ENCODE measurements at regions not wholly inside any gene's neighbourhood (a gene's known extent, or its start where the extent isn't known, plus 50 kb on each side); places are given as distances from the start of the nearest gene placed in this dataset.

DNA sequence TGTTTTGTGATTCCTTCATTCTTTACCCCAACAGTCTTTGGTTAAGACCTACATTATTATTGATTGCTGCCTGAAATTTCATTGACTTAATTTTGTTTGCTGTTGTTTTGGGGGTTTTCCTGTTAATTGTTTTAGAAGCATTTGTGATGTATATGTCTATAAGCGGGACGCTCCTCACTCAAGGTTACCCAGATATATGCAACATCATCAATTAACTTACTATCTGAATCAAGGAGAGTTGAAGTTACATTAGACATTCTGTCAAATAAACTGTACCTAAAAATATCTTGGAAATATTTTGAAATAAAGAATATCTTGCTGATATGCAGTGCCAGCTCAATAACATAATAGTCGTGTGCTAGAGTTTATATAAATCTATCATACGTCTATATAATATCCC is 125.9 kb upstream of the CDH18 start:
- no peak for DNase-seq (ENCODE audit: low read depth)

- DNase-seq (ENCODE audit: low read depth) = no peak
Observed at GRCh38 chr5:20113031-20113715, 125.2 kb upstream of the CDH18 start.

DNA sequence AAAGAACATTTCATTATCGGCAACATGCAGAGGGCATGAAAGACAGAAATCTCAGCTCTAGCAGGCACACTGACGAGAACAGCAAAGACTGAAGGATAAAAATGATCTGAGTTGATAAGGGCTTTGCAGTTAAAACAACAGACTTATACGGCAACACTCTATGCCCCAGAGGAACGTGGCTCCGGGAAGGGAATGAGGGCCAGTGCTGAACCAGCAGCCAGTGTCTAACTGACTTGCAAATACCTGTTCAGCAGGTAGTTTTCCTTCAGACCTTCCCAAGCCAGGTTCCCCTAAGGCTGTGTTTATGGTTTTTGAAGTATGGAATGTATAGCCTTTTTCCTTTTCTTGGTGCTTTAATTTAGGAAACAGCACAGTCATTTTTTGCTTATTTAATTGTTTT is 121.3 kb upstream of the CDH18 start:
- DNase-seq (ENCODE audit: low read depth) = no peak

GRCh38 chr5:20105915-20106314 is 117.9 kb upstream of the CDH18 start:
- DNase-seq (ENCODE audit: low read depth) = no peak

DNA sequence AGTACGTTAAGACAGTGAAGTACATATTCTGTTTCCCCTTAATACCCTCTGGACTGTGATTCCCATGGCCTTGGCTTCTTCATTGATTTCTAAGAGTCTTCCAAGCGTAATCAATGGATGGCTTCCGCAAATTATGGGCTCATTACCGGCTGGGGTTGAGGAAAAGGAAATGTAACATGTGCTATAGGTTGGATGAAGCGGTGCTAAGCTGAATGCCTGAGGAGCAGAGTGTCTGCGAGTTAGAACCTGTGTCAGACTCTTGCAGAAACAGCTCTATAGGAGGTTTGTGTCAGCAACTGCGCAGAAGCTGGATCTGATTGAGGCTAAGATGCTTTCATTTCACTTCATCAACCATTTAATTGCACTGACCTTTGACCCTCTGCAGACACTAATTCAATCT is 114.3 kb upstream of the CDH18 start:
- DNase-seq (ENCODE audit: low read depth) = no peak

- no peak for DNase-seq (ENCODE audit: low read depth)
Observed at GRCh38 chr5:20098694-20099093, 110.7 kb upstream of the CDH18 start.

- no peak for DNase-seq (ENCODE audit: low read depth)
Observed at GRCh38 chr5:20088361-20088760, 100.4 kb upstream of the CDH18 start.

GRCh38 chr5:20087299-20087698 is 99.3 kb upstream of the CDH18 start:
- no peak for DNase-seq (ENCODE audit: low read depth)

GRCh38 chr5:20077186-20077585 is 89.2 kb upstream of the CDH18 start:
- DNase-seq (ENCODE audit: low read depth) = no peak

- DNase-seq (ENCODE audit: low read depth) = no peak
Observed at GRCh38 chr5:20056933-20057332, 68.9 kb upstream of the CDH18 start.

DNA sequence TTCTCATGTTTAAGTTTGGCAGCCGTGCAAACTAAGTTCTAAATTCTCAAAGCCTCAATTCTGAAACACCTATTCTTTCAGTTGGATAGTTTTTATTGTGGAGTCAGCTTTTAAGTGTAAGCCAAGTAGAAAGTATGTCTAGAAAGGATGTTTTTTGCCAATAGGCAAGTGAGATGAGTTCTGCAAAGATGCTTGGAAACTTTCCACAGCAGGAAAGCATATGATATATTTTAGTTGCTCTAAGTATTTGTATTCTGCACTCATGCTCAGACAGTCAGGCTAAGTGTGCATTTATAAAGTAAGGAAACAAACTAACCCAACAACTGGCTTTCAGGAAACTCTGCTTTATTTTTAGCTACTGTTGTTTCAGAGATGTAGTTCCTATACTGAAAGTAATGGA is 67.3 kb upstream of the CDH18 start:
- no peak for DNase-seq (ENCODE audit: low read depth)

- no peak for DNase-seq (ENCODE audit: low read depth)
Observed at GRCh38 chr5:20050262-20050661, 62.3 kb upstream of the CDH18 start.

- DNase-seq (ENCODE audit: low read depth) = no peak
Observed at GRCh38 chr5:20044460-20044859, 56.5 kb upstream of the CDH18 start.

DNA sequence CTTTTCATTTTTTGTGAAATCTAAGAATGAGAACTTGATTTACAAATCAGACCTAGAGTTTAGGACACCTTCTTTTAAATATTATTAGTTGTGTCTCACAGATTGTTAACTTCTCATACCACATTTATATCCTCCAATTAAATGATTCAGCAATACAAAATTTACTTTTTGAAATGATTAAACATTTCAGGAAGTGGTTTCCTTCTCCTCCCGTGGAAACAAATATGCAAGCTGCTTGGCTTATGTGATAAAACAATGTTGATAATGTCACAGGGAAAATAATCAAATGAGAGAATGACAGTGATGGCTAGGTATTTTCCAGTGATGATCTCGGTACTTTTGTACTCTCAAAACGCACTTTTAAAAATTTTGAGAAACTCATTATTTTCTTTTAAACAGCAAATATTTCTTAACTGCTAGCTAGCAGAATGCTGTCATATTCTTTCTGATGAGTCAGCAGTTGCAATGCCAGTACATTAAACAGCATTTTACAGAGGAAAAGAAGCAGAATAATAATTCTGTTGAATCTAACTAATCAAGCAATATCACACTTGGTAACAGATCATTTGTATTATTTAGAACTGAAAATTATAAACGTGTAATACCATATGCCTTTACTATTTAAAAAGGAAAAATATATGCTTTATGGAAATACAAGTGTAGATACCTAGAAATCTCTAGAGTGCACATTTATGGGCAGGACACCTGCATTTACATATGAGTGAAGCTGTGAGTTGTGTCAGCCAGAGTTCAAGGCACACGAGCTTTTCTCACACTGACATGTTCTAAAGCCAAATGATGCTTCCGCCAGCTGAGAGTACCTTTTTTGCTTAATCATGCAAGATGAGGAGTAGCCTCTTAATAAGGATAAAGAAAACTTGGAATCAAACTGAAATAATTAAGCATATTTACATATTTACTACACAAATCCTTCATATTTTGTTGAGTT is 53.6 kb upstream of the CDH18 start:
- no peak for DNase-seq (ENCODE audit: low read depth)

DNA sequence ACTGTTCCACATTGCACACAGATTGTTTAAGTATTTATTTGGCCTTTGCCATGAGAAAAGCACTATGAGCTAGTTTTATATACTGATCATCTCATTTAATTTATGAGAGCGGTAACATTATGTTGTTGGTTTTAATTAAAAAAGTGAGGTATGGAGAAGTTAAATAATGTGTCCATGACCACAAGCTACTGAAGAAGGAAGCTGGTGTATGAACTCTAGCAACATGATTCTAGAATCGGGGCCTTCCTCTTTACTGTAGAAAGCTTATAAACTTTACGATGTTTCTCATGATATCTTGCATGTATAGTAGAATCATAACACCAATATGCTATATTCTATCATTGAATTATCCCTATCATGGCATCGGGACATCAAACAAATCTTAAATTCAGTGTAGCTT is 52.9 kb upstream of the CDH18 start:
- DNase-seq (ENCODE audit: low read depth) = no peak
